GM23338 (cell line): ENCODE measurements at regions not wholly inside any gene's neighbourhood (a gene's known extent, or its start where the extent isn't known, plus 50 kb on each side); places are given as distances from the start of the nearest gene placed in this dataset.

ENCODE experiments used
- ATAC-seq: fragments of 200-7000 bp; cut with Tn5 transposase; 3 replicates; pipeline ENCODE4 v1.9.1; 2020
- DNase-seq: peaks from one replicate; pipeline ENCODE4 v3.0.0-alpha.2; 2015; ENCODE audit warnings: low spot score
- H2AFZ ChIP-seq: fragments of 200-600 bp; sonication (generic); 2 replicates; pipeline ENCODE4 v1.8.0; 2016; ENCODE audit warnings: antibody characterized with exemption, mild to moderate bottlenecking, moderate library complexity
- H3F3A ChIP-seq: fragments of 200-600 bp; sonication (generic); replicated peaks from 2 replicates; pipeline ENCODE4 v1.8.0; 2017; ENCODE audit warnings: antibody characterized with exemption, mixed run types, low read depth
- H3K27ac ChIP-seq: fragments of 200-600 bp; sonication (generic); 2 replicates; pipeline ENCODE4 v1.6.1; 2016; ENCODE audit warnings: low read depth
- H3K27me3 ChIP-seq: fragments of 200-600 bp; sonication (generic); 2 replicates; pipeline ENCODE4 v1.8.0; 2016; ENCODE audit warnings: mild to moderate bottlenecking, mixed run types, moderate library complexity; ENCODE audit not compliant: insufficient read depth
- H3K36me3 ChIP-seq: fragments of 200-600 bp; sonication (generic); 2 replicates; pipeline ENCODE4 v1.8.0; 2016; ENCODE audit warnings: mild to moderate bottlenecking; ENCODE audit not compliant: insufficient read depth
- H3K4me1 ChIP-seq: fragments of 200-600 bp; sonication (generic); 2 replicates; pipeline ENCODE4 v1.8.0; 2016; ENCODE audit warnings: mild to moderate bottlenecking, moderate library complexity; ENCODE audit not compliant: insufficient read depth
- H3K4me2 ChIP-seq: fragments of 200-600 bp; sonication (generic); 2 replicates; pipeline ENCODE4 v1.7.1; 2017; ENCODE audit warnings: mixed run types
- H3K4me3 ChIP-seq: fragments of 200-600 bp; sonication (generic); 2 replicates; pipeline ENCODE4 v1.6.1; 2016; ENCODE audit warnings: mixed run types
- H3K79me2 ChIP-seq: fragments of 200-600 bp; sonication (generic); replicated peaks from 2 replicates; pipeline ENCODE4 v1.8.0; 2017; ENCODE audit warnings: mild to moderate bottlenecking; ENCODE audit not compliant: insufficient read depth
- H3K9me2 ChIP-seq: fragments of 200-600 bp; sonication (generic); 2 replicates; pipeline ENCODE4 v1.8.0; 2017; ENCODE audit not compliant: insufficient read depth
- H4K20me1 ChIP-seq: fragments of 200-600 bp; sonication (generic); replicated peaks from 2 replicates; pipeline ENCODE4 v1.8.0; 2017; ENCODE audit warnings: mild to moderate bottlenecking; ENCODE audit not compliant: insufficient read depth
- H3K27ac Mint-ChIP-seq: 2 replicates; pipeline ENCODE4 v1.8.0; 2020; ENCODE audit warnings: inconsistent platforms, mild to moderate bottlenecking, moderate library complexity, mixed read lengths
- H3K27me3 Mint-ChIP-seq: 3 replicates; pipeline ENCODE4 v1.8.0; 2022; ENCODE audit warnings: low read depth, mild to moderate bottlenecking, moderate library complexity, mixed read lengths, inconsistent platforms; ENCODE audit not compliant: insufficient read depth, poor library complexity
- H3K36me3 Mint-ChIP-seq: 3 replicates; pipeline ENCODE4 v1.8.0; 2021; ENCODE audit warnings: low read depth, mild to moderate bottlenecking, inconsistent platforms, moderate library complexity, mixed read lengths
- H3K4me1 Mint-ChIP-seq: 3 replicates; pipeline ENCODE4 v1.8.0; 2020; ENCODE audit warnings: mild to moderate bottlenecking, inconsistent platforms, mixed read lengths
- H3K4me3 Mint-ChIP-seq: 3 replicates; pipeline ENCODE4 v1.8.0; 2021; ENCODE audit warnings: moderate library complexity, mild to moderate bottlenecking, inconsistent platforms, mixed read lengths
- H3K9me3 Mint-ChIP-seq: 3 replicates; pipeline ENCODE4 v1.8.0; 2020; ENCODE audit warnings: moderate library complexity, mild to moderate bottlenecking, inconsistent platforms, mixed read lengths
- CREB1 ChIP-seq: fragments of 250-450 bp; sonication (Bioruptor Pico); IDR thresholded peaks from 2 replicates; pipeline ENCODE4 v1.5.0; 2020; ENCODE audit warnings: low read depth, mild to moderate bottlenecking, moderate library complexity
- CTCF ChIP-seq, 2 experiments: fragments of 200-600 bp in 1 of 2; sonication (generic) in 1 of 2; conservative IDR thresholded peaks; 2 replicates each; pipeline versions ENCODE4 v1.5.1 to v1.6.1; 2016 to 2017; ENCODE audit warnings: antibody characterized with exemption in 2 of 2, low read depth in 2 of 2, mild to moderate bottlenecking in 2 of 2, moderate library complexity in 1 of 2
- EZH2 ChIP-seq: fragments of 200-600 bp; sonication (generic); IDR thresholded peaks from one replicate; pipeline ENCODE4 v1.8.0; 2017; ENCODE audit warnings: antibody characterized with exemption, mild to moderate bottlenecking, low read depth; ENCODE audit not compliant: unreplicated experiment
- EZH2phosphoT487 ChIP-seq: fragments of 200-600 bp; sonication (generic); IDR thresholded peaks from one replicate; pipeline ENCODE4 v1.8.1; 2018; ENCODE audit warnings: antibody characterized with exemption; ENCODE audit not compliant: unreplicated experiment
- JUNB ChIP-seq: IDR thresholded peaks from one replicate; pipeline ENCODE4 v1.6.1; 2016; ENCODE audit warnings: antibody characterized with exemption; ENCODE audit not compliant: unreplicated experiment
- NANOG ChIP-seq: IDR thresholded peaks from 2 replicates; pipeline ENCODE4 v1.6.1; 2016; ENCODE audit warnings: antibody characterized with exemption, borderline replicate concordance
- POLR2AphosphoS5 ChIP-seq: IDR thresholded peaks from 2 replicates; pipeline ENCODE4 v1.6.1; 2016; ENCODE audit warnings: antibody characterized with exemption, low read depth
- STAT1 ChIP-seq: IDR thresholded peaks from one replicate; pipeline ENCODE4 v1.6.1; 2016; ENCODE audit warnings: antibody characterized with exemption; ENCODE audit not compliant: unreplicated experiment
- ZNF114 ChIP-seq: fragments of 250-450 bp; sonication (Bioruptor Pico); IDR thresholded peaks from 2 replicates; pipeline ENCODE4 v1.5.0; 2020; ENCODE audit warnings: mild to moderate bottlenecking, moderate library complexity
- ZNF331 ChIP-seq: fragments of 250-450 bp; sonication (Bioruptor Pico); IDR thresholded peaks from 2 replicates; pipeline ENCODE4 v1.5.0; 2020; ENCODE audit warnings: low read depth, mild to moderate bottlenecking, moderate library complexity
- ZNF462 ChIP-seq: fragments of 250-450 bp; sonication (Bioruptor Pico); IDR thresholded peaks from 2 replicates; pipeline ENCODE4 v1.5.0; 2020; ENCODE audit warnings: mild to moderate bottlenecking, moderate library complexity
- TF ChIP-seq, protein P1 (sequence below): IDR thresholded peaks from one replicate; pipeline ENCODE4 v1.6.1; 2018; ENCODE audit warnings: antibody characterized with exemption; ENCODE audit not compliant: unreplicated experiment
- TF ChIP-seq, protein P2 (sequence below): IDR thresholded peaks from 2 replicates; pipeline ENCODE4 v1.6.1; 2016; ENCODE audit warnings: antibody characterized with exemption

DNA sequence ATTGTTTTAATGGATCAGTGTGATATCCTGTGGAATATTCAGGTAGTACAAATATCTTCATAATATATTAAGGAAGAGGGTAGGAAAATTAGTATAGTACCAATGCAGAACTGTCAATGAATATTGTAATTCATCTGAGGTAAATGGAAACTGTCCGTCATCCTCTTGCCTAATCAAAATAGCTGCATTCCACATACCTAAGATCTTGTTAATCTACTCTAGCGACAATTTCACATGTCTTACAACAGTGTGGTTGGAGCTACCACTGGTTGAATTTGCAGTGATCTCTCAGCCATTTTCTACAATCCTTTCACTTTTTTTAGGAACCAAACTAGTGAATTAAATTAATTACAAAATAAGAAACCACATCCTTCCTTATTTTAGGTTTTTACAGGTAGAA is 117.5 kb downstream of the PCDH18 start:
- no peak overlapping the region for H3K27ac Mint-ChIP-seq
- no peak overlapping the region for H3K27ac ChIP-seq
- H3K4me2 ChIP-seq = no peak overlapping the region
- no peaks in the 10 kb centered on the region for H3K36me3 Mint-ChIP-seq
- no peaks in the 10 kb centered on the region for H3K9me3 Mint-ChIP-seq
- TF ChIP-seq EZH2phosphoT487 (no peak), CTCF (conservative IDR thresholded peaks at IDR 0.05; ENCODE audit: low read depth in 2 of 2) (no peak), NANOG (no peak), CREB1 (CRISPR knock-in tag) (no peak), POLR2AphosphoS5 (no peak), STAT1 (no peak), ZNF114 (CRISPR knock-in tag) (no peak), ZNF331 (no peak), JUNB (no peak), EZH2 (no peak), ZNF462 (CRISPR knock-in tag) (no peak)
- TF ChIP-seq, protein P1, sequence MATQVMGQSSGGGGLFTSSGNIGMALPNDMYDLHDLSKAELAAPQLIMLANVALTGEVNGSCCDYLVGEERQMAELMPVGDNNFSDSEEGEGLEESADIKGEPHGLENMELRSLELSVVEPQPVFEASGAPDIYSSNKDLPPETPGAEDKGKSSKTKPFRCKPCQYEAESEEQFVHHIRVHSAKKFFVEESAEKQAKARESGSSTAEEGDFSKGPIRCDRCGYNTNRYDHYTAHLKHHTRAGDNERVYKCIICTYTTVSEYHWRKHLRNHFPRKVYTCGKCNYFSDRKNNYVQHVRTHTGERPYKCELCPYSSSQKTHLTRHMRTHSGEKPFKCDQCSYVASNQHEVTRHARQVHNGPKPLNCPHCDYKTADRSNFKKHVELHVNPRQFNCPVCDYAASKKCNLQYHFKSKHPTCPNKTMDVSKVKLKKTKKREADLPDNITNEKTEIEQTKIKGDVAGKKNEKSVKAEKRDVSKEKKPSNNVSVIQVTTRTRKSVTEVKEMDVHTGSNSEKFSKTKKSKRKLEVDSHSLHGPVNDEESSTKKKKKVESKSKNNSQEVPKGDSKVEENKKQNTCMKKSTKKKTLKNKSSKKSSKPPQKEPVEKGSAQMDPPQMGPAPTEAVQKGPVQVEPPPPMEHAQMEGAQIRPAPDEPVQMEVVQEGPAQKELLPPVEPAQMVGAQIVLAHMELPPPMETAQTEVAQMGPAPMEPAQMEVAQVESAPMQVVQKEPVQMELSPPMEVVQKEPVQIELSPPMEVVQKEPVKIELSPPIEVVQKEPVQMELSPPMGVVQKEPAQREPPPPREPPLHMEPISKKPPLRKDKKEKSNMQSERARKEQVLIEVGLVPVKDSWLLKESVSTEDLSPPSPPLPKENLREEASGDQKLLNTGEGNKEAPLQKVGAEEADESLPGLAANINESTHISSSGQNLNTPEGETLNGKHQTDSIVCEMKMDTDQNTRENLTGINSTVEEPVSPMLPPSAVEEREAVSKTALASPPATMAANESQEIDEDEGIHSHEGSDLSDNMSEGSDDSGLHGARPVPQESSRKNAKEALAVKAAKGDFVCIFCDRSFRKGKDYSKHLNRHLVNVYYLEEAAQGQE = no peak
- TF ChIP-seq, protein P2, sequence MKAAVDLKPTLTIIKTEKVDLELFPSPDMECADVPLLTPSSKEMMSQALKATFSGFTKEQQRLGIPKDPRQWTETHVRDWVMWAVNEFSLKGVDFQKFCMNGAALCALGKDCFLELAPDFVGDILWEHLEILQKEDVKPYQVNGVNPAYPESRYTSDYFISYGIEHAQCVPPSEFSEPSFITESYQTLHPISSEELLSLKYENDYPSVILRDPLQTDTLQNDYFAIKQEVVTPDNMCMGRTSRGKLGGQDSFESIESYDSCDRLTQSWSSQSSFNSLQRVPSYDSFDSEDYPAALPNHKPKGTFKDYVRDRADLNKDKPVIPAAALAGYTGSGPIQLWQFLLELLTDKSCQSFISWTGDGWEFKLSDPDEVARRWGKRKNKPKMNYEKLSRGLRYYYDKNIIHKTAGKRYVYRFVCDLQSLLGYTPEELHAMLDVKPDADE = no peak
- no peaks in the 10 kb centered on the region for H4K20me1 ChIP-seq
- no peaks in the 10 kb centered on the region for H3K79me2 ChIP-seq
- H3K27me3 ChIP-seq = no peaks in the 10 kb centered on the region
- no peak overlapping the region for H3K4me3 ChIP-seq
- peaks cover 4% of the 10 kb centered on the region; the same call in 1 of the 2 replicates for H3K9me2 ChIP-seq
- no peak for DNase-seq
- no peak overlapping the region for H3K4me3 Mint-ChIP-seq
- peaks cover 7% of the 10 kb centered on the region; the same call in 1 of the 2 replicates for H3K4me1 ChIP-seq
- no peak overlapping the region for H2AFZ ChIP-seq
- no peaks in the 10 kb centered on the region; the same call in 2 of the 3 replicates for H3K4me1 Mint-ChIP-seq
- no peaks in the 10 kb centered on the region for H3K27me3 Mint-ChIP-seq
- no peaks in the 10 kb centered on the region for H3K36me3 ChIP-seq
- no peak for ATAC-seq
- H3F3A ChIP-seq = no peaks in the 10 kb centered on the region
